GM19452 (cell line): ENCODE measurements at regions not wholly inside any gene's neighbourhood (a gene's known extent, or its start where the extent isn't known, plus 50 kb on each side); places are given as distances from the start of the nearest gene placed in this dataset.
"Not testable (repeated sequence)": the region's sequence is repeated elsewhere in the genome, so short reads cannot be mapped to it uniquely, and the experiment has no call there.

Experiments
- ATAC-seq: cut with Tn5 transposase; IDR thresholded peaks from one replicate; pipeline ENCODE4 v1.9.1; 2021; ENCODE audit not compliant: unreplicated experiment

DNA sequence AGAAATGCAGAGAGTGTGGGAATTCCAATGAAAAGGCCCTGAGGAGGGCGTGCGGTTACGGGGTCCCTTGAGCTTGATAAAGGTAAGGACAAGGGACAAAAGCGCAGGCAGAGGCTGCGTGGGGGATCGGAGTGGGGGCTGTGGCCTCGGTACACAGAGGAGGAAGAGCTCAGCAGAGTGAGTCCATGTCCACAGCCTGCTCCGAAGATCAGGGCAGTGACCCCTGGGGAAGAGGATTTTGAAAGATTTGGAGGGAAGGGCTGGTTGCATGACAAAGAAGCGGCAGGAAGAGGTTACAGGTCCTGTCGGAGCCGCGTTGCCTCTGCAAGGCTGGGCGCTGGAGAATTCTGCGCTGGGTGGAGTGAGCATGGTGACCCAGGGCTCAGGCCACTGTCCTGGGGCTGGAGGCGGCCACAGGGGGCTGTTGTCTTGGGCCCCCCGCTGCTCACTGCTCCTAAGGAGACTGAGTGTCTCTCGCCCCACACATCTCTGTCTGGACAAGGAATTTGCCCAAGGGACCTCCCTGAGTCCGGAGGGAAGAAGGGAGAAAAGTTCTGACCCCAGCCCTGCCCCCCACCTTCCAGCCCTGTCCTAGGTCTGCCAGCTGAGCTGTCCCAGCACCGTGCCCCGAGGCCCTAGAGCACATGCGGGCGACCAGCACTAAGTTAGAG is 69.8 kb upstream of the INSIG1 start:
- ATAC-seq: no peak

DNA sequence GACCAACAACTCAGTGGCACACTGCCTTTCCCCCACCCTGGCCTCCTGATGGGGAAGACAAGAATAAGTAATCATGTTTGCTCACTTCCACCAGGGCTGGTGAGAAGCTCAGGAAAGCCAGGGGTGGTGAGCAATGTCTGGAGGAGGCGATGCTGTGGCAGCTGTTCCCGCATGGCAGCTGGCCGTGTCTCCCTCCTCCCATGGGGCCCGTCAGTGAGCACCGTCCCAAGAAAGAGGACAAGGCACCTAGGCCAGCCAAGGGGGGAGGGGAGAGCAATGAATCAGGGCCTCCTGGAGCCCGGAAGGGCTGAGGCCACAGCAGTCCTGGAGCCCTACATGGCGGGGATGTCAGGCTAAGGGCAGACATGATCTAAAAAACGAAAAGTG is 69.2 kb upstream of the INSIG1 start:
- ATAC-seq: no peak

DNA sequence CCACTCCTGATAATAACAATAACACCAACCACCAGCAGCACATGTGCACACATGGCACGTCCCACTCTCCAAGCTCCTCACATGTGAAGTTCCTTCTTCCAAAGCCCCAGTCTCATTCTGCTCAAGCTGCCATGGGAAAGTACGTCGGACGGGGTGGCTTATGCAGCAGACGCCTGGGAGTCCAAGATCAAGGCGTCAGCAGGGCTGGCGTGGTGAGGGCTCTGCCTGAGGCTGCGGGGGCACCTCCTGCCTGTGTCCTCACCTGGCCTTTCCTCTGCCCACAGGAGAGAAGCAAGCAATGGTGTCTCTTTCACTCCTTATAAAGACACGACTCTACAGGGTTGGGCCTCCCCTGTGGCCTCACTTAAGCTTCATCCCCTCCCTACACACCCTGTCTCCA is 68.8 kb upstream of the INSIG1 start:
- no peak for ATAC-seq

DNA sequence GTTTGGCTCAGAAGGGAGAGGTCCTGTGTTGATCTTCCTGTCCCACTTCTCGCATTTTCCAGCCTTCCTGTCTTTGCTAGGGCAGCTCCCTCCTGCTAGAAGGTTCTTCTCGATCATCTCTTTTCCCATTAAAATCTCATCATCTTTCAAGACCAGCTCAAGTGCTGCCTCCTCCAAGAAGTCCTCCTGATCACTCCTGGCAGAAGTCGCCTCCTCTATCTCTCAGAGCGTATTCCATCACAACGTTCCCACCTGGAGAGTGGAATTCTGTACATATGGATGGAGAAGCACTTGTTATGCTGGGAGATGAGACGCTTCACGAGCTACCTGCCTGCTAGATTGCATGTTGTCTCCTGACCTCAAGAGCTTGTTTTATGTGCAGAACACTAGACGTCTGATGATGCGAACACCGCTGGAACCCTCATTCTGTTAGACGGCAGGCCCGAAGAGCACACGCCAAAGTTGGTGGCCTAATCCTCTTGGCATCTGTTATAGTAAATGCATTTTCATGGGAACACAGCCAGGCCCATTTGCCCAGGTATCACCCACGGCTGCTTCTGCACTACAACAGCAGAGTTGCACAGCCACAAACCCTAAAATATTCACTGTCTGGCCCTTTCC is 68.0 kb upstream of the INSIG1 start:
- ATAC-seq: no peak

DNA sequence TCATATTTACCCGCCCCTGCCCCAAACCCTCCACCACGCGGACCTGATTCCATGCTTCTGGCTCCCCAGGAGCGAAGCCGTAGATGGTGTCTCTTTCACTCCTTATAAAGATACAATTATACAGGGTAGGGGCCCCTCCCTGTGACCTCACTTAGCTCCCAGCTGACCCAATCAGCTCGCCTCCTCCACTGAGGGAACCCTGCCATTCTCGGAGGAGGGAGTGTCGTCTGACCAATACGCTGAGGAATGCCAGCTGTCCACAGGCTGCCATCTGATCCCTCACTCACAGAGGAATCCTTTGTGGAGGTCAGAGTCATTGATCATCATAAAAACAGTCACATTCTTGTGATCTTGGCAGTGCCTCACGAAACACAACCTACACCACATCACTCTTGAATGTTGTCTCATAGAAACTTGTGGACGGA is 67.5 kb upstream of the INSIG1 start:
- ATAC-seq: no peak

DNA sequence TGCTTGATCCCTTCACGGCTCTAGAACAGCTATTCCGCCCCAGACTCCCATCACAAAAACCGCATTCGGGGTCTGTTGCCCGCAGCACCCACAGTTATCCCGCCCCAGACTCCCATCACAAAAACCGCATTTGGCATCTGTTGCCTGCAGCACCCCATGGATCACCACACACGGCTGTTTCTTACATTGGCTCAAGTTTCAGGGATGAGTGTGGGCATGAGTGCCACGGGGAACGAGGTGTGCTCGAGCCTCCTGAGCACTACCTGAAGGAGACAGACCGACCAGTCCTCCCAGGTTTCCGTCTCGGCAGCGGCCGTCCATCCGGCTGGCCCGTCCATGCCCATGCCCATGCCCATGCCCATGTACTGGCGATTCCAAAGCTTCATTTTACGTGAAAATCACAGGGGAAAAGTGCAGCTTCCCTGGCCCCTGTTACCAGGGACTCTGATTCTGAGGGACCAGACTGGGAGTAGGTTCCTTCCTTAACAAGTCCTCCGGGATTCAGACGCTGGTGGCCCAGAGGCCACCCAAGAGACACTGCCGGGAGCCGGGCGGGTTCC is 66.4 kb upstream of the INSIG1 start:
- no peak for ATAC-seq

DNA sequence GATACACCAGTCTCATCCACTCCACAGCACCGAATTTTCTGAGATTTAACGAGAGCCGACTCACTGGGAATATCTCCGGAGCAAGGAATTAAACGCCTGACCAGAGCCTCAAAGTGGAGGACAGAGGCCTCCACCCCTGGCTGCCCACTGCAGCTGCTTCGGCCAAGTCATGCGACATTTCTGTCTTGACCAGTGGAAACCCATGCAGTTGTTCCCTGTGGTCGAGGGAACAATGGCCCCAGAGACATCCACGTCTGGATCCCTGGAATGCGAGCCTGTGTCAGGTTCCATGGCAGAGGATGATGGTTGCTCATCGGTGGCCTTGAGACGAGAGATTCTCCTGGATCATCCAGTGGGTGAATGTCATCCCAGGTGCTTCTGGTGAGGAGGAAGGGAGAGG is 65.7 kb upstream of the INSIG1 start:
- ATAC-seq: no peak

DNA sequence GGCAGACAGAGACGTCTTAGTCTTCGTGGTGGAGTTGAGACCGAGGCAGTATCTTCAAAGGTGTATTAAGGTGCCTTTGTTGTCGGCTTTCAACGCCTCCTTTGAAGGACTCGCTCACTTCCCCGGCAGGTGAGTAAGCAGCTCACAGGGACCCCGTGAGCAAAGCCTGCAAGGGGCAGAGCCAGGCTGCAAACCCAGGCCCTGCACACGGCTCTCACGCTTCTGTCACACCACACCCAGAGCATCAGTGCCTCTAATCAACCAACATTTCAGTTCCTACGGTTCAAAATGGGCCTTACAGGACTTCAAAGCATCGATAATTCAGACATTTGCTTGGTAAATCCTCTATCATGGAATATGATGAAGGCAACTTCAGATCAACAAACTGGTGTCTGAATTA is 64.8 kb upstream of the INSIG1 start:
- no peak for ATAC-seq

DNA sequence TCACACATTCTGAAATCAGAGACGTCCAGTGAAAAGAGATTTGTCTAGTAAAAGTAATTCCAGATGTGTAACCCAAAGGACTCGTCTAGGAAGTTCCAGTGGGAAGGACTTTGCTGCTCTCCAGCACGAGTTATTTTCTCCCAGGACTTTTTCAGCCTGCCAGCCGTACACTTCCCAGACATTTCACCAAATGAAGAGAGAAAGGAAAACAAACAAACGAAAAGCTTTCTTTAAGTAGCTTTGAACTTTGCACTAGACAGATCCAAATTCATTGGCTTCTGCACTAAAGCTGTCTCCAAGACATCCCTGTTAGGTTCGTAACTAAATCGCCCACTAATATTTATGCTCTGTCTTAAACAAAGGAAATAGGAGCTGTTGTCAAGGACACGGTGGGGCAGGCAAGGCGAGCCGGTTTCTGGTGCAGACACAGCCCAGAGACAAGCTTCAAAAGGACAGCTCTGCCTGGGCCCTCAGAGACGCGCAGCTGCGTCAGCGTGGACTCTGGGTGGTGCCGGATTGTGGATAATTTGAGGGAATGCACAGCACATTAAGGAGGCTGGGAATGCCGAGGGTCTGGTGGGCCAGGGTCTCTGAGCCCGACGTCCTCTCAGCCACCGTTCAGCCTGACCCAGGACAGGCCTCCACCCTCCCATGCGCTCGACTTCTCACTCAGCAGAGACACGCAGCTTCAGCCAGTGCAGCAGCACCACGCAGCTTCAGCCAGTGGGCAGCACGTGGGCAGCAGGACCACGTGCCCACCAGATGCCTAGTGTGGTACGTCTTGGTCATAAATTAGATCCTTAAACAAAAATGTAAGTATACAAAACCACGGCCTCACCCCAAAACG is 64.1 kb upstream of the INSIG1 start:
- no peak for ATAC-seq

DNA sequence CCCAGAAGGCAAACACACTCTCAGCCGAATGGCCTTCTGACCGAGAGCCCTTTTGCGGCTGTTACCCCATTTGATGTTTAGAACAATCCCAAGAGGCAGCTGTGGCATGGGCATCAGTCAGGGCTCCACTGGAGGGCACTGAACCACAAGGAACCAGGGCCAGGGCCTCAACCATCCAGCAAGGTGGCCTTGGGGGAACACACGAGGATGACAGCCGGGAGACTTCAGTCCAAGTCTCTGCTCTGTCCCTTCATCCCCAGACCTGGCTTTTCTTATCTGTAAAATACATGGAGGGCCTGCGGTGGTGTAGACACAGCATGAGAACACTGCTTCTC is 63.6 kb upstream of the INSIG1 start:
- no peak for ATAC-seq

DNA sequence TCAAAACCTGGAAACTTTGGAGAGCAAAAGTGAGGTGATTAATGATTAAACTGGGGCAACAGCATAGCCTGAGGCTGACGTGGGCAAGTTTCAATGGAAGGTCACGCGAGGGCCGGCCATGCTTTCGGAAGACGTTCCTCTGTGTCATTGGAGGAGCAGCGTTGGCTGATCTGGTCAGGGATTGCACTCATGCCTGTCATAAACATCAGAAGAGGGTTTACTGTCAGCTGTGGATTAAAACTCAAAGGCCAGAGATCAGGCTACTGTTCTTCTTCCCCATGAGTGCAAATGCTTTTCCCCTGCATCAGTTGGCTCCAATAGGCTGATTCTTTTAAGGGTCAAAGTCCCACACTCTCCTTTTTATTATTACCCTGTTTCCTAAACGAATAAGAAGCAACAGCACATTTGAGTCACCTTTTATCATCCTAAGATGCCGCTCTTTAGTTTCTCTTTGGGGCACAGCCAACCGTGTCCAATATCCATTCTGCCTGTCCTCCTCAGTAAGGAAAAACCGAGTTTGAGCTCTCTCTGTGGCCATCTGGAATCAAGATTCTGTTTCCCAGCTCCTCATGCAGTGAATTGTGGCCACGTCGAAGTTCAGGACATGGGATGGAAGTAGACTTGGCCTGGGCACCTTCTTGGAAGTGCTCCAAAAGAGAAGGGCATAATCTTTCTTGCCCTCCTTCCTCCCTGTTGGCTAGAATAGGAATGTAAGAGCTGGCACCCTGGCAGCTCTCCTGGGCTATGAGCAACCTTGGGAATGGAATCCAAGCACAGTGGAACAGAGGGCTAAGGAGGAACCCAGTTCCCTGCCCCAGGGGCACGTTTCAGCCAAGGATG is 62.5 kb upstream of the INSIG1 start:
- ATAC-seq: no peak

DNA sequence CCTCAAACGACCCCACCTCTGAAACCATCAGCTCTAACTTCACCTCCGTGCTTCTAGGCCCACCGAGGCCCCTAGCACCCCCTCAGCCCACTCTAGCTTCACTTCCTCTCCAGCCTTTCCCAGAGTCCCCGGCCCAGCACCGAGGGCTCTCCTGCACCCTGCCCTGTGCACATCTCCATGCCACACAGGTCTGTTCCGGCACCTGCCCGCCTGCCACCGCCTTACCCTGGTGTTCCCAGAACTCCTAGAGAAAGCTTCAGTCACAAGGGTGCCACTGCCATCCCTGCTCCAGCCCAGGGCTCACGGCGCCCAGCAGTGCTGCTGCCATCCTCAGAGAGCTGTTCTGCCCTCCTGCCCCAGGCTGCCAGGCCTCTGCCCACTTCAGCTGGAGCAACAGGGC is 61.3 kb upstream of the INSIG1 start:
- no peak for ATAC-seq

DNA sequence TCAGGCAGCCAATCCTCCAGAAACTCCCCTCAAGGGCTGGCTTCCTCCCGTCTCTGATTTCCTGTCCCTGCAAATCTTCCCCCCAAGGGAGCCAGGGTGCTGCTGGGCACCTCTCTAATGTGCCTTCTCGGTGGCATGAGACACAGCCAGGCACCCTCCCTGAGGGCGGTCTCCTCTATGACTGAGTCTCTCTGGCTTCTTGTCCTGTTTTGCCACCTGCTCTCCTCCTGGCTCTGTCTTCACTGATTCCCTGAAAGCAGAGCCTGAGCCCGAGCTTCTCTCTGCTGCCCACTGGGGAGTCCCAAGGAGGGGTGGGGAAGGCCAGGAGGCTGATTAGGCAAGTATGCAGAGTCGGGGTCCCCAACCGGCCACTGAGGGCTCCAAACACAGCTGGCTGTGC is 60.4 kb upstream of the INSIG1 start:
- ATAC-seq: no peak

DNA sequence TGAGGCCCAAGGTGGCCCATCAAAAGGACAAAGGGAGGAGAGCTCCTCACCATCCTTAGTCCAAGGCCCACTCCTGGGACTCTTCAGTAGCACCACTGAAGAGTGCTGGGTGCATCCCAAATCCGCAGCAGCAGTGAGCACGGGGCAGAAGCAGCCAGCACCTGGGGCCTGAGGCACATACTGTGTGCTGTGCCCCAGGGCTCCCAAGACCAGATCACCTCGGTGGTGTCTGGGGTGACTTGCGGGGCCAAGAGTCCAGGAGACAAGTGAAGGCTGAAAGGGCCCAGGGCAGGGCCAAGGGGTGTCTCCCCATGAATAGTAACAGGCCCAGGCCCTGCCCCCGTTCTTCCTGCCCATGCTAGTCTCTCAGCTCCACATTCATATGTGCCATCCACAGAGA is 59.9 kb upstream of the INSIG1 start:
- ATAC-seq: no peak

DNA sequence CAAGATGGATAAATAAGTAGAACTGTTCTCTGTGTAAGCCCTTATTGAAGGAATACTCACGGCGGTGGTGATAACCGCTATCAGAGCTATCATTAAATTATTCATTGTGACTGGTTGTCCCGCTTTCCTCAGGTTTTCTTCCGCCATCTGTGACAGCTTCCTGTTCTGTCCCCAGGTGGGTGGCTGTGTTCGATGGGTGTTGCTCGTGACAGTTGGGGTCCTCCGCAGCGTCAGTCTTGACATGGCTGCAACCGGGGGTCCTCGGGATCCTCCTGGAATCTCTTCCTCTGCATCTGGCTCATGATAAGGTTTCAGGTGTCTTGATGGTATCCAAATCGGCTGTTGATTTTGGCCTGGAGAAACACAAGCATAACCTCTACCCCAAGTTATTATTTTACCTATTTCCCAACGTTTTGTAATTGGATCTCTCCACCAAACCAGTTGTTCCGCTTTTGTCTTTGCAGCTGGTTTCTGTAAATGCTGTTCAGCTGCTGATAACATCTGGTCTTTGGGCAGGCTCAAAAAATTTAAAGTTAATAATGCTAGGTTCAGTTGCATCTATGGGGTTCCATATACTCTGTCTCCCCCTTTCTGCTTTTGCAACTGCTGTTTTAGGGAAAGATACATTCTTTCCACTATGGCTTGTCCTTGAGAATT is 58.1 kb upstream of the INSIG1 start:
- ATAC-seq: not testable (repeated sequence)

DNA sequence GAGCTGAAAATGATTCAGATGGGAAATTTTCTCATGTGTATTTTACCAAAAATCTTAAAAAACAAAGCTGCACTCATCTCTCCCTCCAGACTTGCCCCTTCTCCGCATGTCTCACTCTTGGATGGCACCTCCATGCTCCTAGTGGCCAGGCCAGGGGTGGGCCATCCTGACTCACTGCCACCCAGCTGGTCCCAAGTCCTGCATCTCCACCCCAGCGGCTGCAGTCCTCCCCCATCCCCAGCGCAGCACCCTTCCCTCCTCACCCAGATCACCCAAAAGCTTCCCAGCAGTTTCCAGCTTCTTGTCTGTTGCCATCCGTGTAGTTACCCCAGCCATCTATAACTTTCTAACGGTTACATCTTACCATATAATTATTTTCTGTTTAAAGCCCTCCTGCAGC is 53.0 kb upstream of the INSIG1 start:
- no peak for ATAC-seq

DNA sequence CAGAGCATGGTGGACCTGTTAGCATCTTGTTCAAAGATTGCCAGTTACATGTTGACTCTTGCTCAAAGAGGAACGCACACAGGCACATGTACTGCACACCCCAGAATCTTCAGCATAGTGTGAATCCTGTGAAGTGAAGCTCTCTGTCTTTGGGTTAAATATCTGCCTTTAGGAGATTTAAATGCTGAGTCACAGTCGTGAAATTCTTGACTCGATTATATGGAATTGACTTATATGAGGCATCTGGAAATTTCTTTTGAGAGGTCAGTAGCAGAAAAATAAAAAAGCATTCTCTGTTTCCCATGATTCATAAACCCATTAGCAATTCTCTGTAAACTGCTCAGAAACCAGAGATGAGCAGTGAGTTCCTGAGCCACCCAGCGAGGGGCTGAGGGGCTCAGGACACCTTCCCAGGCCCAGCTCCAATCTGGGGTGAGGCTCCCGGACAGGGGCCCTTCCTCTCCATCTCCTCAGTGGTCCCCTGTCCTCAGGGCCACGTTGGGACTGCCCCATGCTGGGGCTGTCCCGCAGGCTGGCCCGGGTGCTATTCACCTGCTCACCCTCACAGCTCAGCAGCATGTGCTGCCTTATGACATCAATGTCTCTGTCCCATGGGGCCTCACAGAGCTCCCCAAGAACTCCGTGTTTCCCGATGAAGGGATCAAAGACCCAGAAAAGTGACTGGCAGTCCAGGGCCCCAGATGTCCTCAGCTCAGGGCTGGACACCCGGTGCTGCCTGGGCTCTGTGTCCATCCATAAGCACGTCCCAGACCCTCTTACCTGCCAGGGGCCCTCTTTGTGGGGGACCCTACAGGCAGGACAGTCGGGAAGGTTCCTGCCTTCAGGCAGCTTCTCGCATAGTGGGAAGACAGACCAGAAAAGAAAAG is 50.0 kb upstream of the INSIG1 start:
- ATAC-seq: no peak
